HG03045 (cell line): ENCODE measurements at regions not wholly inside any gene's neighbourhood (a gene's known extent, or its start where the extent isn't known, plus 50 kb on each side); places are given as distances from the start of the nearest gene placed in this dataset.
A peak's percentile ranks its signal among the peaks of the same experiment; 100 is the strongest.
"Not testable (repeated sequence)": the region's sequence is repeated elsewhere in the genome, so short reads cannot be mapped to it uniquely, and the experiment has no call there.

Source experiments
- ATAC-seq: cut with Tn5 transposase; IDR thresholded peaks from one replicate; pipeline ENCODE4 v1.9.1; 2021; ENCODE audit warnings: mild to moderate bottlenecking, moderate library complexity; ENCODE audit not compliant: unreplicated experiment

- ATAC-seq: no peak
Measured at GRCh38 chr3:181354140-181354539, 357.6 kb upstream of the SOX2 start.

- no peak for ATAC-seq
Measured at GRCh38 chr3:181344331-181344730, 354.8 kb upstream of the DNAJC19 start.

GRCh38 chr3:181336597-181336996 lies 347.1 kb upstream of the DNAJC19 start:
- no peak for ATAC-seq

GRCh38 chr3:181333394-181333793 lies 343.9 kb upstream of the DNAJC19 start:
- no peak for ATAC-seq

GRCh38 chr3:181330821-181331563 lies 341.5 kb upstream of the DNAJC19 start:
- no peak for ATAC-seq

GRCh38 chr3:181330257-181330656 lies 340.7 kb upstream of the DNAJC19 start:
- ATAC-seq: no peak

- ATAC-seq: no peak
Measured at GRCh38 chr3:181329024-181329423, 339.5 kb upstream of the DNAJC19 start.

GRCh38 chr3:181328346-181328745 lies 338.8 kb upstream of the DNAJC19 start:
- no peak for ATAC-seq

GRCh38 chr3:181327349-181327748 lies 337.8 kb upstream of the DNAJC19 start:
- no peak for ATAC-seq

- peak; percentile 55 for ATAC-seq
Measured at GRCh38 chr3:181326637-181327223, 337.2 kb upstream of the DNAJC19 start.

GRCh38 chr3:181324516-181324915 lies 335.0 kb upstream of the DNAJC19 start:
- not testable (repeated sequence) for ATAC-seq

- no peak for ATAC-seq
Measured at GRCh38 chr3:181318321-181318720, 328.8 kb upstream of the DNAJC19 start.

- no peak for ATAC-seq
Measured at GRCh38 chr3:181317508-181317907, 328.0 kb upstream of the DNAJC19 start.

GRCh38 chr3:181316482-181316881 lies 326.9 kb upstream of the DNAJC19 start:
- ATAC-seq: no peak

GRCh38 chr3:181313335-181313734 lies 323.8 kb upstream of the DNAJC19 start:
- ATAC-seq: no peak

- ATAC-seq: no peak
Measured at GRCh38 chr3:181311186-181311585, 321.6 kb upstream of the DNAJC19 start.

GRCh38 chr3:181302960-181303359 lies 313.4 kb upstream of the DNAJC19 start:
- ATAC-seq: no peak

- ATAC-seq: no peak
Measured at GRCh38 chr3:181300033-181300432, 310.5 kb upstream of the DNAJC19 start.

GRCh38 chr3:181298421-181298820 lies 308.9 kb upstream of the DNAJC19 start:
- no peak for ATAC-seq

- no peak for ATAC-seq
Measured at GRCh38 chr3:181292984-181293383, 303.4 kb upstream of the DNAJC19 start.

GRCh38 chr3:181290941-181291340 lies 301.4 kb upstream of the DNAJC19 start:
- no peak for ATAC-seq

GRCh38 chr3:181289306-181289705 lies 299.8 kb upstream of the DNAJC19 start:
- ATAC-seq: no peak

GRCh38 chr3:181288145-181288544 lies 298.6 kb upstream of the DNAJC19 start:
- no peak for ATAC-seq
